LNCaP clone FGC (cell line): ENCODE measurements at regions not wholly inside any gene's neighbourhood (a gene's known extent, or its start where the extent isn't known, plus 50 kb on each side); places are given as distances from the start of the nearest gene placed in this dataset.

Experiments used
- DNase-seq: peaks from one replicate; pipeline ENCODE4 v3.0.0-alpha.2; 2011; ENCODE audit warnings: low read depth
- H3K4me3 ChIP-seq: 2 replicates; pipeline ENCODE4 v1.5.1; 2011; ENCODE audit warnings: mild to moderate bottlenecking, low read depth, low read length, control low read depth
- CTCF ChIP-seq: IDR thresholded peaks from 2 replicates; pipeline ENCODE4 v1.5.1; 2012; ENCODE audit warnings: mild to moderate bottlenecking; ENCODE audit not compliant: control insufficient read depth, insufficient read depth; ENCODE audit errors: extremely low read depth

DNA sequence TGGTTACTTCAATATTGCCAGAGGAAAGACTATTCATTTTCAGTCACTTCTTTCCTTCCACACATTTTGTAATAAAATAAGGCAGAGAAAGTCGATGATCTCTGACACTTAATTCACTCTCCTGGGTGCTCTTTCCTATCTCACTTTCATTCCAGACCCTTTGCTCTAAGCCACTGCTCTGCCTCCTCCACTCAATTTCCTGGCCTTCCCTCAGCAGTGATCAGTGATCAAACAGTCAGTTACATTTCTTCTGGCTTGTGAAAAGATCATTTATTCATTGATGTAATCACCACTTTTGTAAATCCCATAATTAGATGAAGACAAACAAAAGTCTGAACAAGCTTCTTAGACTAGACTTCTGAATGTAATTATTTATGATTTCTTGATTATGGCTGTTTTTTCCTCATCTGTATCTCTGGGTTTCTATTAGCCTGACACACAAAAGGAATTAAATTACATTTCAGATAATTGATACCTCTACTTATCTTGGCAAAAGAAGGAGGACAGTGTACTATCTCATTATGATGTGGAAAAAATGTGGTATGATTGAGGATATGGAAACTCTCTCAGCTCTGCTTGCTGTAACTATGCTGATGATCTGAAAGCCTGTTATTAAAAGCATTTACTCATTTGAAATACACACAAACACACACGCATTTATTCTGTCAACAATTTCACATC is 1102.3 kb downstream of the GRM8 start:
- no peak for DNase-seq

GRCh38 chr7:126140858-126141466 is 1111.8 kb downstream of the GRM8 start:
- DNase-seq, result no peak
- H3K4me3 ChIP-seq, result no peak overlapping the region

More for the DNA sequence above, 1102.3 kb downstream of the GRM8 start:
- no peak for TF ChIP-seq CTCF
- no peak overlapping the region for H3K4me3 ChIP-seq

DNA sequence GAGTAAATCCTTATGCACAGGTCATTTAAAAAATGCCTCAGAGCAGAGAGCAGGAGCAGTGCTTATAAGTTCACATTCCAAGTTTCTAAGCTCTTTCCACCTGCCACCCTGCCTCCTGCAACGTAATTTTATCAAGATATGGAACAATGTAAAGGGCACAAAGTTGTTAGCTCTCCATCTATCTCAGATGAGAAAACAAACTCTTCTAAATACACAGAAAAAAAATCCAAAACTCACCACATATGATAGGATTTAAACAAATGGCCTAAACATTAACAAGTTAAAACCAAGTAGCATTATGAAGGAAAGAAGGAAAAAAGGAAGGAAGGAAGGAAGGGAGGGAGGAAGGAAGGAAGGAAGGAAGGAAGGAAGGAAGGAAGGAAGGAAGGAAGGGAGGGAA is 1132.8 kb downstream of the GRM8 start:
- H3K4me3 ChIP-seq, result no peak overlapping the region
- no peak for TF ChIP-seq CTCF
- no peak for DNase-seq

More at GRCh38 chr7:126140858-126141466, 1111.8 kb downstream of the GRM8 start:
- no peak for TF ChIP-seq CTCF

GRCh38 chr7:126103582-126103981 is 1149.2 kb downstream of the GRM8 start:
- no peak overlapping the region for H3K4me3 ChIP-seq
- DNase-seq, result no peak
- TF ChIP-seq CTCF, result no peak

GRCh38 chr7:126083014-126083413 is 1153.4 kb upstream of the POT1 start:
- DNase-seq, result no peak
- H3K4me3 ChIP-seq, result no peak overlapping the region
- TF ChIP-seq CTCF, result no peak

DNA sequence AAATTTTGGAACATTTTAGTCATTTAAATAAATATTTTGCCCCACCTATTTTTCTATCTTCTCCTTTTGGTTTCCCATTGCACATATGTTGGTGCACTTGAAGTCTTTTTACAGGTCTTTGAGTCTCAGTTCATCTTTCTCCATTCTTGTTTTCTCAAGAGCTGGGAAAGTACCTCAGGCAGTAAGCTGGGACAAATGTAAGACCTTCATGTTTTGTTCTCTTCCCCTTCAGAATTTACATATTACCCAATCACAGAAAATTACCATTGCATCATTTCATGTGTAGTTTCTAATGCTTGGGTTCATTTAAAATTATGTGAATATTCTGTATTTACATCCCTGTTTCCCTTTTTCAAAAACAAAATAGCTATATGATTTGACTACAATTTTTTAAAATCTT is 1150.0 kb upstream of the POT1 start:
- no peak for DNase-seq
- no peak for TF ChIP-seq CTCF
- H3K4me3 ChIP-seq, result no peak overlapping the region

- TF ChIP-seq CTCF, result no peak
- no peak overlapping the region for H3K4me3 ChIP-seq
- DNase-seq, result no peak
These were observed 1149.5 kb upstream of the POT1 start for GRCh38 chr7:126079151-126079550.
